MCF 10A (cell line): ENCODE measurements at regions not wholly inside any gene's neighbourhood (a gene's known extent, or its start where the extent isn't known, plus 50 kb on each side); places are given as distances from the start of the nearest gene placed in this dataset.
A peak's percentile ranks its signal among the peaks of the same experiment; 100 is the strongest.
"Not testable (repeated sequence)": the region's sequence is repeated elsewhere in the genome, so short reads cannot be mapped to it uniquely, and the experiment has no call there.

ENCODE experiments used
- BruUV-seq: library from RNA; stranded (reverse); fragments of 400-500 nt; replicated peaks from 2 replicates; lab custom pipeline; 2021; lab: Mats Ljungman, UMichigan
- CTCF ChIA-PET: fragments of 300-600 bp; sonication (Branson Sonifier 250); formaldehyde crosslinking; extraction: SDS; loops from one replicate; lab custom pipeline; 2021; ENCODE audit warnings: antibody characterized with exemption, inconsistent platforms; lab: Yijun Ruan, JAX
- POLR2A ChIA-PET: fragments of 300-600, 350-650 bp; sonication (Branson Sonifier 250); formaldehyde crosslinking; extraction: SDS; loops from one replicate; lab custom pipeline; 2020; ENCODE audit warnings: antibody characterized with exemption, inconsistent platforms; lab: Yijun Ruan, JAX
- DNase-seq: peaks from one replicate; pipeline ENCODE4 v3.0.0-alpha.2; 2018; ENCODE audit not compliant: unreplicated experiment
- H3K27ac Mint-ChIP-seq: one replicate; pipeline ENCODE4 v1.8.0; 2022; ENCODE audit warnings: mild to moderate bottlenecking, low read depth, mixed read lengths; ENCODE audit not compliant: unreplicated experiment
- H3K27me3 Mint-ChIP-seq: one replicate; pipeline ENCODE4 v1.8.0; 2022; ENCODE audit warnings: mixed read lengths; ENCODE audit not compliant: insufficient read depth, unreplicated experiment
- H3K36me3 Mint-ChIP-seq: one replicate; pipeline ENCODE4 v1.8.0; 2022; ENCODE audit warnings: mild to moderate bottlenecking, moderate library complexity, mixed read lengths; ENCODE audit not compliant: insufficient read depth, unreplicated experiment
- H3K4me1 Mint-ChIP-seq: one replicate; pipeline ENCODE4 v1.8.0; 2022; ENCODE audit warnings: mixed read lengths; ENCODE audit not compliant: insufficient read depth, unreplicated experiment
- H3K4me3 Mint-ChIP-seq: one replicate; pipeline ENCODE4 v1.8.0; 2022; ENCODE audit warnings: mild to moderate bottlenecking, moderate library complexity, mixed read lengths; ENCODE audit not compliant: unreplicated experiment
- H3K9me3 Mint-ChIP-seq: one replicate; pipeline ENCODE4 v1.8.0; 2022; ENCODE audit warnings: mixed read lengths; ENCODE audit not compliant: unreplicated experiment
- intact Hi-C: fragments of 100-400 bp; cut with micrococcal nuclease; formaldehyde crosslinking; loops from 2 replicates; pipeline ENCODE4 v1.14.1; 2022
- TF ChIP-seq, protein P1 (sequence below): fragments of 200-600 bp; IDR thresholded peaks from one replicate; pipeline ENCODE4 v1.8.0; 2022; ENCODE audit warnings: antibody characterized with exemption, mild to moderate bottlenecking; ENCODE audit not compliant: unreplicated experiment

- H3K4me1 Mint-ChIP-seq, result no peaks in the 10 kb centered on the region
- no peaks in the 10 kb centered on the region for H3K27me3 Mint-ChIP-seq
- CTCF ChIA-PET, result no interaction called here
- no peak overlapping the region for H3K4me3 Mint-ChIP-seq
- TF ChIP-seq, protein P1, sequence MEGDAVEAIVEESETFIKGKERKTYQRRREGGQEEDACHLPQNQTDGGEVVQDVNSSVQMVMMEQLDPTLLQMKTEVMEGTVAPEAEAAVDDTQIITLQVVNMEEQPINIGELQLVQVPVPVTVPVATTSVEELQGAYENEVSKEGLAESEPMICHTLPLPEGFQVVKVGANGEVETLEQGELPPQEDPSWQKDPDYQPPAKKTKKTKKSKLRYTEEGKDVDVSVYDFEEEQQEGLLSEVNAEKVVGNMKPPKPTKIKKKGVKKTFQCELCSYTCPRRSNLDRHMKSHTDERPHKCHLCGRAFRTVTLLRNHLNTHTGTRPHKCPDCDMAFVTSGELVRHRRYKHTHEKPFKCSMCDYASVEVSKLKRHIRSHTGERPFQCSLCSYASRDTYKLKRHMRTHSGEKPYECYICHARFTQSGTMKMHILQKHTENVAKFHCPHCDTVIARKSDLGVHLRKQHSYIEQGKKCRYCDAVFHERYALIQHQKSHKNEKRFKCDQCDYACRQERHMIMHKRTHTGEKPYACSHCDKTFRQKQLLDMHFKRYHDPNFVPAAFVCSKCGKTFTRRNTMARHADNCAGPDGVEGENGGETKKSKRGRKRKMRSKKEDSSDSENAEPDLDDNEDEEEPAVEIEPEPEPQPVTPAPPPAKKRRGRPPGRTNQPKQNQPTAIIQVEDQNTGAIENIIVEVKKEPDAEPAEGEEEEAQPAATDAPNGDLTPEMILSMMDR, result no peak
- peaks cover 12% of the 10 kb centered on the region for H3K9me3 Mint-ChIP-seq
- no peak for DNase-seq
- intact Hi-C loops, result no loop called here
- H3K27ac Mint-ChIP-seq, result no peak overlapping the region
- POLR2A ChIA-PET, result no interaction called here
- no TSS peak for BruUV-seq
- no peaks in the 10 kb centered on the region for H3K36me3 Mint-ChIP-seq
Observed at GRCh38 chr6:68122032-68122431, 513.0 kb upstream of the ADGRB3 start.

DNA sequence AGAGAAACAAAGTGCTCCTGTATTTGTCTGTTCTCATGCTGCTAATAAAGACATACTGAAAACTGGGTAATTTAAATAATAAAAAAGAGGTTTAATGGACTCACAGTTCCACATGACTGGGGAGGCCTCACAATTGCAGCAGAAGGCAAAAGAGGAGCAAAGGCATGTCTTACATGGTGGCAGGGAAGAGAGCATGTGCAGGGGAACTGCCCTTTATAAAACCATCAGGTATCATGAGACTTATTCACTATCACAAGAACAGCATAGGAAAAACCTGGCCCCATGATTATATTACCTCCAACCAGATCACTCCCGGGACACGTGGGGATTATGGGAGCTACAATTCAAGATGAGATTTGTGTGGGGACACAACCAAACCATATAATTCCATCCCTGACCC, 514.1 kb upstream of the ADGRB3 start:
- H3K4me3 Mint-ChIP-seq, DNase-seq, CTCF ChIA-PET, H3K27ac Mint-ChIP-seq, H3K4me1 Mint-ChIP-seq, H3K36me3 Mint-ChIP-seq, BruUV-seq, H3K27me3 Mint-ChIP-seq, intact Hi-C loops: not testable (repeated sequence)
- peaks cover 12% of the 10 kb centered on the region for H3K9me3 Mint-ChIP-seq
- POLR2A ChIA-PET, result interaction anchor here (0.8 kb wide), 1 partner anchor 12 kb away, joined by 3 read pairs; no protein-coding TSS in a partner anchor

GRCh38 chr6:68114463-68115047, 520.5 kb upstream of the ADGRB3 start:
- Mint-ChIP-seq H3K27ac (no peak overlapping the region), H3K36me3 (no peaks in the 10 kb centered on the region), H3K27me3 (no peaks in the 10 kb centered on the region), H3K4me3 (no peak overlapping the region), H3K9me3 (no peaks in the 10 kb centered on the region), H3K4me1 (peaks cover 7% of the 10 kb centered on the region)
- CTCF ChIA-PET, result no interaction called here
- POLR2A ChIA-PET, result no interaction called here
- BruUV-seq, result no TSS peak
- TF ChIP-seq, protein P1, result no peak
- intact Hi-C loops, result no loop called here
- no peak for DNase-seq

DNA sequence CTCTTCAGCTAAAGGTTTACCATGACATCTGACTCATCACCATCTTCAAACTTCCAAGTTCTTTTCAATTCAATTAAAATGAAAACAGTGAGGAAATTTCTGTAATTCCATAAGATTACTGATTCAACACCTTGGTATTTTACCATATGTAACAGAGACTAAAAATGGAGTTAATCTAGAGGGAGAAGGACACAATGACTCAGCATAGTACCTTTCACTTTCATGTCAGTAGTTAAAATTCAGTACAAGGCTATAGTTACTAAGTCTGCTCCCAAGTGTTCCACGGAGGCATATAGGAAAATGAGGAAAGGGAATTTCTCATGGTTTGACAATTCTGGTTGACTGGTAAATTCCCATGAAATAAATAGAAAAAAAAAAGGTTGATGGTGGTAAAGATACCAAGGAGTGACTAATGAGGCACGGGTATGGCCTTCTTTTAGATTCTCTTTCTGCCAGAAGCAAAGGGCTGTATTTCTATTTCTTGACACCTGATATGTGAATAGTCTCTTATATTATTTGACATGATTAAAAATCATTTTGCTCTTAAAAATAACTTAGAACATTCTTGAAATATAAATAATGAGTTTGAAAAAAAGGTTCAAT, 526.7 kb upstream of the ADGRB3 start:
- Mint-ChIP-seq H3K4me1 (peaks cover 13% of the 10 kb centered on the region), H3K27me3 (no peaks in the 10 kb centered on the region), H3K9me3 (no peaks in the 10 kb centered on the region), H3K27ac (peak overlapping the region; percentile 78), H3K36me3 (no peaks in the 10 kb centered on the region), H3K4me3 (no peak overlapping the region)
- intact Hi-C loops, result no loop called here
- no TSS peak for BruUV-seq
- peak; percentile 61 for DNase-seq
- TF ChIP-seq, protein P1, result no peak
- CTCF ChIA-PET, result interaction anchor here (0.6 kb wide), 1 partner anchor 925 kb away, joined by 3 read pairs; no protein-coding TSS in a partner anchor
- POLR2A ChIA-PET, result interaction anchor here (0.7 kb wide), 1 partner anchor 12 kb away, joined by 3 read pairs; no protein-coding TSS in a partner anchor
